C4-2B (cell line): ENCODE measurements at regions not wholly inside any gene's neighbourhood (a gene's known extent, or its start where the extent isn't known, plus 50 kb on each side); places are given as distances from the start of the nearest gene placed in this dataset.

Experiments used
- ZFX ChIP-seq: fragments of 450-650 bp; IDR thresholded peaks from 2 replicates; pipeline ENCODE4 v1.6.1; 2017
- TF ChIP-seq, protein P1 (sequence below): fragments of 450-650 bp; conservative IDR thresholded peaks from 2 replicates; pipeline ENCODE4 v1.5.1; 2017; ENCODE audit warnings: mild to moderate bottlenecking

GRCh38 chr2:12036640-12036983 lies 290.2 kb downstream of the LPIN1 start:
- TF ChIP-seq, protein P1, sequence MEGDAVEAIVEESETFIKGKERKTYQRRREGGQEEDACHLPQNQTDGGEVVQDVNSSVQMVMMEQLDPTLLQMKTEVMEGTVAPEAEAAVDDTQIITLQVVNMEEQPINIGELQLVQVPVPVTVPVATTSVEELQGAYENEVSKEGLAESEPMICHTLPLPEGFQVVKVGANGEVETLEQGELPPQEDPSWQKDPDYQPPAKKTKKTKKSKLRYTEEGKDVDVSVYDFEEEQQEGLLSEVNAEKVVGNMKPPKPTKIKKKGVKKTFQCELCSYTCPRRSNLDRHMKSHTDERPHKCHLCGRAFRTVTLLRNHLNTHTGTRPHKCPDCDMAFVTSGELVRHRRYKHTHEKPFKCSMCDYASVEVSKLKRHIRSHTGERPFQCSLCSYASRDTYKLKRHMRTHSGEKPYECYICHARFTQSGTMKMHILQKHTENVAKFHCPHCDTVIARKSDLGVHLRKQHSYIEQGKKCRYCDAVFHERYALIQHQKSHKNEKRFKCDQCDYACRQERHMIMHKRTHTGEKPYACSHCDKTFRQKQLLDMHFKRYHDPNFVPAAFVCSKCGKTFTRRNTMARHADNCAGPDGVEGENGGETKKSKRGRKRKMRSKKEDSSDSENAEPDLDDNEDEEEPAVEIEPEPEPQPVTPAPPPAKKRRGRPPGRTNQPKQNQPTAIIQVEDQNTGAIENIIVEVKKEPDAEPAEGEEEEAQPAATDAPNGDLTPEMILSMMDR: no peak
- no peak for TF ChIP-seq ZFX
